ENCODE measurements at regions not wholly inside any gene's neighbourhood (a gene's known extent, or its start where the extent isn't known, plus 50 kb on each side); places are given as distances from the start of the nearest gene placed in this dataset.

DNA sequence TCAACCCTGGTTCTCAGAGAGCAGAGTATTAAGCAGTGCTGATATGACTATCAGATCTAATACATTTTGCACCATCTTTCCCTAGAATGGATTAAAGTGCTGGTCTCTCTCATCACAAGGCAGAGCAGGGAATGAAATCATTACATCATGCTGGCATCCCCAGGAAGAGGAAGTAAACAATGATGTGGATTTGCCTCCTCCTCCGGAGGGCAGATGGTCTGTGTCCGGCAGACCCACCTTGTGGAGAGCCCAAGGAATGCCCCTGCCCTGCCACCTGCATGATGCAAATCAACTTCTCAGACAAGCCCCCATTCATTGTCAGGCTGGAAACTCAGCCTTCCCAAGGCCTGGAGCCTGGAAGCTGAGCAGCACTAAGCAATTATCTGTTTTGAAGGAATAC lies 1149.1 kb downstream of the VRK1 start:
- no peak for FAIRE-seq
- Histone ChIP-seq H2AFZ (ENCODE audit: low read length) (no peak overlapping the region), H3K27me3 (ENCODE audit: control insufficient read depth in 1 of 2, insufficient read depth in 2 of 2, low read length in 2 of 2) (no peaks in the 10 kb centered on the region), H3K4me3 (replicated peaks in 1 of 3; ENCODE audit: insufficient read depth in 1 of 3, low read depth in 2 of 3, low read length in 3 of 3) (no peak overlapping the region), H3K36me3 (replicated peaks in 1 of 2; ENCODE audit: control insufficient read depth in 1 of 2, insufficient read depth in 2 of 2, low read length in 2 of 2) (no peaks in the 10 kb centered on the region), H3K4me2 (ENCODE audit: low read depth, low read length) (no peak overlapping the region), H3K79me2 (ENCODE audit: insufficient read depth, low read length) (no peaks in the 10 kb centered on the region), H3K27ac (ENCODE audit: extremely low read length, insufficient read depth, low read length) (no peak overlapping the region), H3K9ac (ENCODE audit: insufficient read depth, low read depth, low read length) (no peak overlapping the region), H3K9me3 (ENCODE audit: low read length) (peaks cover 97% of the 10 kb centered on the region), H3K4me1 (ENCODE audit: insufficient read depth, low read length) (no peaks in the 10 kb centered on the region), H4K20me1 (ENCODE audit: insufficient read depth, low read length) (no peaks in the 10 kb centered on the region)
- DNase-seq (ENCODE audit: low spot score), result no peak
- no TSS peak for BruUV-seq (replicated peaks)
- POLR2A ChIA-PET, result no interaction called here
- no peak for TF ChIP-seq EP300 (IDR thresholded peaks at IDR 0.05; ENCODE audit: low read depth in 2 of 2, low read length in 2 of 2)
- TF ChIP-seq EP300 (CRISPR knock-in tag; IDR thresholded peaks at IDR 0.05; ENCODE audit: borderline replicate concordance), result no peak
- TF ChIP-seq ZBTB7B (CRISPR knock-in tag; IDR thresholded peaks at IDR 0.05), result no peak
- no peak for TF ChIP-seq MEIS1 (CRISPR knock-in tag; IDR thresholded peaks at IDR 0.05; ENCODE audit: borderline replicate concordance)
- no peak for TF ChIP-seq HMGA1 (CRISPR knock-in tag; conservative IDR thresholded peaks at IDR 0.05)
- no peak for TF ChIP-seq PTBP1 (IDR thresholded peaks at IDR 0.05; ENCODE audit: low read depth, low read length, poor library complexity, severe bottlenecking)
- no peak for TF ChIP-seq U2AF1 (optimal IDR thresholded peaks at IDR 0.05; ENCODE audit: low read depth, low read length)
- TF ChIP-seq SIN3A (IDR thresholded peaks at IDR 0.05; ENCODE audit: borderline replicate concordance, low read depth, low read length), result no peak
- TF ChIP-seq, protein P1, sequence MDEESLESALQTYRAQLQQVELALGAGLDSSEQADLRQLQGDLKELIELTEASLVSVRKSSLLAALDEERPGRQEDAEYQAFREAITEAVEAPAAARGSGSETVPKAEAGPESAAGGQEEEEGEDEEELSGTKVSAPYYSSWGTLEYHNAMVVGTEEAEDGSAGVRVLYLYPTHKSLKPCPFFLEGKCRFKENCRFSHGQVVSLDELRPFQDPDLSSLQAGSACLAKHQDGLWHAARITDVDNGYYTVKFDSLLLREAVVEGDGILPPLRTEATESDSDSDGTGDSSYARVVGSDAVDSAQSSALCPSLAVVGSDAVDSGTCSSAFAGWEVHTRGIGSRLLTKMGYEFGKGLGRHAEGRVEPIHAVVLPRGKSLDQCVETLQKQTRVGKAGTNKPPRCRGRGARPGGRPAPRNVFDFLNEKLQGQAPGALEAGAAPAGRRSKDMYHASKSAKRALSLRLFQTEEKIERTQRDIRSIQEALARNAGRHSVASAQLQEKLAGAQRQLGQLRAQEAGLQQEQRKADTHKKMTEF (CRISPR knock-in tag; IDR thresholded peaks at IDR 0.05), result no peak
- no peak for TF ChIP-seq HNRNPUL1 (IDR thresholded peaks at IDR 0.05; ENCODE audit: low read depth, low read length)
- no peak for TF ChIP-seq PCBP1 (IDR thresholded peaks at IDR 0.05; ENCODE audit: borderline replicate concordance, low read depth, low read length)
- TF ChIP-seq ZNF672 (CRISPR knock-in tag; IDR thresholded peaks at IDR 0.05), result no peak
- no peak for TF ChIP-seq ZSCAN22 (CRISPR knock-in tag; IDR thresholded peaks at IDR 0.05)
- no peak for TF ChIP-seq ZNF674 (CRISPR knock-in tag; IDR thresholded peaks at IDR 0.05; ENCODE audit: low read depth)
- no peak for TF ChIP-seq YEATS4 (CRISPR knock-in tag; IDR thresholded peaks at IDR 0.05; ENCODE audit: borderline replicate concordance)
- TF ChIP-seq MYC (CRISPR knock-in tag; IDR thresholded peaks at IDR 0.05; ENCODE audit: borderline replicate concordance), result no peak
- no peak for TF ChIP-seq FOXC1 (CRISPR knock-in tag; IDR thresholded peaks at IDR 0.05; ENCODE audit: borderline replicate concordance)
- no peak for TF ChIP-seq ZNF777 (CRISPR knock-in tag; IDR thresholded peaks at IDR 0.05)
- CTCF ChIA-PET (ENCODE audit: low intra/inter-chr PET ratio, low total read pairs), result no interaction called here
- intact Hi-C loops (cut with micrococcal nuclease; ENCODE audit: unreplicated experiment), result no loop called here
- ATAC-seq, result no peak
- WGBS (ENCODE audit: low lambda C conversion rate), result 0% methylated on average over 1 of the region's 2 CpGs
- in situ Hi-C loops (cut with HindIII; ENCODE audit: extremely low pct_ligation_motif_present, low pct_unique_long_range_greater_than_20kb), result no loop called here

Measured in HepG2 (cell line).